ENCODE measurements at regions not wholly inside any gene's neighbourhood (a gene's known extent, or its start where the extent isn't known, plus 50 kb on each side); places are given as distances from the start of the nearest gene placed in this dataset.

DNA sequence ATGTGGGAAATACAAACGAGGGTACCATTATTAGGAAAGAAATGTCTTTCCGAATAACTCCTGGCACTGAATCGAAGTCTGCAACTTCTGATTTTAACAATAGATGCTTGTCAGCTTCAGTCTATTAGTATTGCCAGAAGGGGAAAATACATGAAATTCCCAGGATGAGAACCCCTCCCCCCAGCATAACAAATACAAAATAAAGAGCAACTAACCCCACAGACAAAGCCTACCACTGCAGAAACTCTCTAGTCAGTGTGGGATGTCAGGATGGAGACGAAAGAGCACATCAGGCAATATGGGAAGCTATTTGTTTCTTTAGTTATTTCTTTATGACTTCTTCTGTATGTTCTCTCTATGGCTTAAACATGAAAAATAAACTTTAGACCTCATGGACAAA, 365.0 kb upstream of the CDH2 start:
- ChIA-PET POLR2A (no interaction called here), CTCF (no interaction called here)
- Histone ChIP-seq H3K27ac (no peak overlapping the region), H3K4me2 (no peak overlapping the region), H3K4me1 (no peaks in the 10 kb centered on the region), H3K9me3 (no peaks in the 10 kb centered on the region), H3K4me3 (no peak overlapping the region)
- no peak for TF ChIP-seq KDM1A (IDR thresholded peaks at IDR 0.05; ENCODE audit: low read depth)
- no peak for TF ChIP-seq TP53 (CRISPR knock-in tag; IDR thresholded peaks at IDR 0.05)
- no peak for TF ChIP-seq HES2 (IDR thresholded peaks at IDR 0.05)
- TF ChIP-seq ZSCAN20 (CRISPR knock-in tag; IDR thresholded peaks at IDR 0.05): no peak
- no peak for TF ChIP-seq JUN (IDR thresholded peaks at IDR 0.05)
- TF ChIP-seq SREBF2 (IDR thresholded peaks at IDR 0.05): no peak
- no peak for TF ChIP-seq FOSB (CRISPR knock-in tag; IDR thresholded peaks at IDR 0.05)
- TF ChIP-seq POLR2AphosphoS2 (conservative IDR thresholded peaks at IDR 0.05; ENCODE audit: low read length): no peak
- TF ChIP-seq MYC (IDR thresholded peaks at IDR 0.05; ENCODE audit: borderline replicate concordance, low read length): no peak
- TF ChIP-seq RFX5 (IDR thresholded peaks at IDR 0.05): no peak
- no peak for TF ChIP-seq JUNB (IDR thresholded peaks at IDR 0.05)
- no peak for TF ChIP-seq ATOH8 (CRISPR knock-in tag; IDR thresholded peaks at IDR 0.05; ENCODE audit: low read depth)
- 28% methylated on average over 4 of the region's 4 CpGs for WGBS (ENCODE audit: missing lambda C conversion rate)
- no peak for DNase-seq (ENCODE audit: low read depth in 1 of 2, low spot score in 1 of 2)
- no peak for ATAC-seq
- no peak for FAIRE-seq

DNA sequence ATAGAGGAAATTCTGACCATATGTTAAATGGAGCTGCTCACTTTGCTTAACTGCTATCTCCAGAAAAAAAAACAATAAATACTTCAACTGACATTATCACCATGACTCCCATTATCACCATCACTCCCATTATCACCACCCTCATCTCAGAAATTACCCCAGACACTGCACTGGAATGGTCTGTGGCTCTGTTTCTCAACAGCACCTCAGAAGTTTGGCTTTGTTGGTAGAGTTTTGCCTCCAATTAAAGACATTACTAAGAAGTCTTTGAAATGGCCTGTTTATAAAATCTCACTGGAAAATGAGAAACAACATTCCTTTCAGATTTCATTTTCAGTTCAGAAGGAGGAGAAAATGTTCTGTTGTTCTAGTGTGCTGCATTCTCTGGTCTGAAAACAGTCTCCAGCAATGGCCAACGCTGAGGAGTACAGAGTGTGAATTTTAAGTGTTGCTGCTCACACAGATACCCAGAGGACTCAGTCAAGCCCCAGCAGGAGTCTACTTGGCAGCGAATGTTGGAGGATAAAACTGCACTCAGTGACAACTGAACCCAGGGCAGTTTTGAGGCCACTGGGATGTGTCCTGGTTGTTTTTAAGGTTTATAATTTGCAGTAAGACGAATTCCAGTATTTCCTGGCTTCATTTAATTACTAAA, 364.5 kb upstream of the CDH2 start:
- no peak for DNase-seq (ENCODE audit: low read depth in 1 of 2, low spot score in 1 of 2)
- H3K27ac ChIP-seq: no peak overlapping the region
- WGBS (ENCODE audit: missing lambda C conversion rate): 28% methylated on average over 3 of the region's 3 CpGs
- ChIA-PET POLR2A (no interaction called here), CTCF (no interaction called here)
- no peak overlapping the region for H3K4me2 ChIP-seq
- no peak for ATAC-seq
- H3K4me3 ChIP-seq: no peak overlapping the region
- FAIRE-seq: no peak
- H3K9me3 ChIP-seq: no peaks in the 10 kb centered on the region
- no peaks in the 10 kb centered on the region for H3K4me1 ChIP-seq
- no peak for TF ChIP-seq ZNF302 (CRISPR knock-in tag; IDR thresholded peaks at IDR 0.05)
- no peak for TF ChIP-seq RFX5 (IDR thresholded peaks at IDR 0.05)
- TF ChIP-seq CEBPB (IDR thresholded peaks at IDR 0.05): no peak
- TF ChIP-seq, protein P1, sequence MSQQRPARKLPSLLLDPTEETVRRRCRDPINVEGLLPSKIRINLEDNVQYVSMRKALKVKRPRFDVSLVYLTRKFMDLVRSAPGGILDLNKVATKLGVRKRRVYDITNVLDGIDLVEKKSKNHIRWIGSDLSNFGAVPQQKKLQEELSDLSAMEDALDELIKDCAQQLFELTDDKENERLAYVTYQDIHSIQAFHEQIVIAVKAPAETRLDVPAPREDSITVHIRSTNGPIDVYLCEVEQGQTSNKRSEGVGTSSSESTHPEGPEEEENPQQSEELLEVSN (IDR thresholded peaks at IDR 0.05; ENCODE audit: borderline replicate concordance, low read depth): no peak
- TF ChIP-seq ZSCAN20 (CRISPR knock-in tag; IDR thresholded peaks at IDR 0.05): no peak
- no peak for TF ChIP-seq RNF2 (IDR thresholded peaks at IDR 0.05; ENCODE audit: borderline replicate concordance, low read depth)
- no peak for TF ChIP-seq RCOR1 (IDR thresholded peaks at IDR 0.05; ENCODE audit: low read depth, low read length)

DNA sequence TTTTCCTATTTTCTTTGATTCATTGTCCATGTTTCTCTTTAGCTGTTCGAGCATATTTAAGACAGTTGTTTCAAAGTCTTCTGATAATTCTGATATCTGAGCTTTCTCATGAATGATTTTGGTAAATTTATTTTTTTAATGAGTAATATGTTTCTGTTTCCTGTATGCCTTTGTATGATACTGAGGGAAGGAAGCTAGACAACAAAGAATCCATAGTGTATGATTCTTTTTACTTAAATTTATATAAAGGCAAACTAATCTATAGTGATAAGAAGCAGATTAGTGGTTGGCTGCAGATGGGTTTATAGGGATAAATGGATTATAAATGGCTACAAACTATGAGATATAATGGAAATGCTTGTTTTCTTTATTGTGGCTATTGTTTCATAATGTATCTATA, 352.7 kb upstream of the CDH2 start:
- Histone ChIP-seq H3K4me2 (no peak overlapping the region), H3K4me3 (no peak overlapping the region), H3K4me1 (no peaks in the 10 kb centered on the region), H3K27ac (no peak overlapping the region), H3K9me3 (no peaks in the 10 kb centered on the region)
- TF ChIP-seq, protein P2, sequence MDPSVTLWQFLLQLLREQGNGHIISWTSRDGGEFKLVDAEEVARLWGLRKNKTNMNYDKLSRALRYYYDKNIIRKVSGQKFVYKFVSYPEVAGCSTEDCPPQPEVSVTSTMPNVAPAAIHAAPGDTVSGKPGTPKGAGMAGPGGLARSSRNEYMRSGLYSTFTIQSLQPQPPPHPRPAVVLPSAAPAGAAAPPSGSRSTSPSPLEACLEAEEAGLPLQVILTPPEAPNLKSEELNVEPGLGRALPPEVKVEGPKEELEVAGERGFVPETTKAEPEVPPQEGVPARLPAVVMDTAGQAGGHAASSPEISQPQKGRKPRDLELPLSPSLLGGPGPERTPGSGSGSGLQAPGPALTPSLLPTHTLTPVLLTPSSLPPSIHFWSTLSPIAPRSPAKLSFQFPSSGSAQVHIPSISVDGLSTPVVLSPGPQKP (IDR thresholded peaks at IDR 0.05; ENCODE audit: low read depth, low read length): no peak
- TF ChIP-seq CBX8 (IDR thresholded peaks at IDR 0.05) (no peak), SMC3 (IDR thresholded peaks at IDR 0.05) (no peak)
- POLR2A ChIA-PET: no interaction called here
- no peak for FAIRE-seq
- CTCF ChIA-PET: no interaction called here
- 0% methylated on average over 1 of the region's 1 CpG for WGBS (ENCODE audit: missing lambda C conversion rate)
- DNase-seq (ENCODE audit: low read depth in 1 of 2, low spot score in 1 of 2): no peak
- ATAC-seq: no peak
